ENCODE measurements at regions not wholly inside any gene's neighbourhood (a gene's known extent, or its start where the extent isn't known, plus 50 kb on each side); places are given as distances from the start of the nearest gene placed in this dataset.

DNA sequence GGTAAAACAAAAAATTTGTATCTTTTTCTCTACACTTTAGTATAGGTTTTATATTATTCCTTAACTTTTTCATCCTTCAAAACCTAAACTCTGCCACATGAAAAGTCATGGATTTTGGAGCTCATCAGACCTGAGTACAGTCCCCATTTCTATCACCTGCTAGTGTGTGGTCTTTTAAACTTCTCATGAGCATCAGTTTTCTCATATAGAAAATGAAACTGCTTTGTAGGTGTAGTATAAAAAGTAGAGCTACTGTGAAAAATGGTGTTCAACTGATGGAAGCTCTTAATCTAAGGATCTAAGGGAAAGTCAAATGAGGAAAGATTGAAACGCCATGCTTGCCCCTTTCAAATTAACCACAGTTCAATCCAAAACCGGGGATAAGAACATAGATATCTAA is 686.5 kb downstream of the MECOM start:
- H3K27me3 ChIP-seq (ENCODE audit: insufficient read depth, poor library complexity, severe bottlenecking): no peaks in the 10 kb centered on the region
- no peak for TF ChIP-seq CTCF (IDR thresholded peaks at IDR 0.05; ENCODE audit: insufficient read depth, low read length)
- no peak for TF ChIP-seq GABPA (IDR thresholded peaks at IDR 0.05; ENCODE audit: low read depth)
- TF ChIP-seq POLR2AphosphoS5 (IDR thresholded peaks at IDR 0.05; ENCODE audit: low read depth): no peak
- TF ChIP-seq REST (IDR thresholded peaks at IDR 0.05; ENCODE audit: insufficient replicate concordance, low read depth): no peak
- TF ChIP-seq SPI1 (IDR thresholded peaks at IDR 0.05; ENCODE audit: borderline replicate concordance, low read depth): no peak
- H3K27ac ChIP-seq (replicated peaks): no peak overlapping the region
- H3K4me3 ChIP-seq (replicated peaks; ENCODE audit: insufficient read depth, low read length): no peak overlapping the region
- no peak for DNase-seq (ENCODE audit: low read depth in 1 of 2, low spot score in 1 of 2)

- no peak overlapping the region for H3K4me3 ChIP-seq (replicated peaks; ENCODE audit: insufficient read depth, low read length)
- no peak overlapping the region for H3K27ac ChIP-seq (replicated peaks)
- DNase-seq (ENCODE audit: low read depth in 1 of 2, low spot score in 1 of 2): no peak
- no peaks in the 10 kb centered on the region for H3K27me3 ChIP-seq (ENCODE audit: insufficient read depth, poor library complexity, severe bottlenecking)
- no peak for TF ChIP-seq REST (IDR thresholded peaks at IDR 0.05; ENCODE audit: insufficient replicate concordance, low read depth)
- no peak for TF ChIP-seq POLR2AphosphoS5 (IDR thresholded peaks at IDR 0.05; ENCODE audit: low read depth)
- no peak for TF ChIP-seq GABPA (IDR thresholded peaks at IDR 0.05; ENCODE audit: low read depth)
- no peak for TF ChIP-seq CTCF (IDR thresholded peaks at IDR 0.05; ENCODE audit: insufficient read depth, low read length)
- no peak for TF ChIP-seq SPI1 (IDR thresholded peaks at IDR 0.05; ENCODE audit: borderline replicate concordance, low read depth)
Measured at GRCh38 chr3:168975576-168975975, 687.9 kb downstream of the MECOM start.

DNA sequence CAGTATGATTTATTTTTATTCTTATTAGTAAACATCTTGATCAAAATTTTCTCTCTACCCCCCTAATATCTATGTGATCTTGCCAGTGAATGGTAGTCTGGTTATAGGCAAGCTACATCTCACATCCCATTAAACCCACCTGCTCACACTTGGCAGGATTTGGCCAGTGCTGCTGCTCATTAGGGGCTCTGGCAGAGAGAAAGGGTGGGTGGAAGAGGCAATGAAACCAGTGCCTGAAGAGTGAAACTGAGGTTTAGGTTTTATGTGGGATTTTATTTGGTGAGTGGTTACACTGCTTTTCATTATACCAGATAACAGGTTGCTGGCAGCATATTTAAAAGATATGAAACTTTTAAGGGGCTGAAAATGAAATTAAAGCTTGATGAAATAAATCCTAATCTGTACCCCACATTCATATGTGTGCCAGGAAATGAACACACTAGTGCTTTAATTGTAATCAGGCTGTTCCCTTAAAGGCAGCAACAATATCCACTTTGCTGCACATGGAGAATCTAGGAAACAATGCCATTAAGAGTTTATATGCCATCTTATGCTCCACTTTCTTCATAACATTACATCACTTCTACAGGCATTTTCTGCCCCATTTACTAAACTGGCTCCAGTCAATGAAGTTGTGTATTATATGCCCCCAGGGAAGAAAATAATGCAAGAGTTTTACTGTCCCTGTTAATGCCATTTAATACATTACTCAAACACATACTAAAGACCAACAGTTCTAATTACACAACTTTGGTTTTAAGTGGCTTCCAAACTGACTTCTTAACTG is 688.7 kb downstream of the MECOM start:
- H3K27me3 ChIP-seq (ENCODE audit: insufficient read depth, poor library complexity, severe bottlenecking): no peaks in the 10 kb centered on the region
- DNase-seq (ENCODE audit: low read depth in 1 of 2, low spot score in 1 of 2): no peak
- H3K27ac ChIP-seq (replicated peaks): no peak overlapping the region
- TF ChIP-seq REST (IDR thresholded peaks at IDR 0.05; ENCODE audit: insufficient replicate concordance, low read depth): no peak
- no peak for TF ChIP-seq POLR2AphosphoS5 (IDR thresholded peaks at IDR 0.05; ENCODE audit: low read depth)
- no peak for TF ChIP-seq CTCF (IDR thresholded peaks at IDR 0.05; ENCODE audit: insufficient read depth, low read length)
- no peak for TF ChIP-seq GABPA (IDR thresholded peaks at IDR 0.05; ENCODE audit: low read depth)
- TF ChIP-seq SPI1 (IDR thresholded peaks at IDR 0.05; ENCODE audit: borderline replicate concordance, low read depth): no peak
- no peak overlapping the region for H3K4me3 ChIP-seq (replicated peaks; ENCODE audit: insufficient read depth, low read length)

All from HL-60 (cell line).